GM21423 (cell line): ENCODE measurements at regions not wholly inside any gene's neighbourhood (a gene's known extent, or its start where the extent isn't known, plus 50 kb on each side); places are given as distances from the start of the nearest gene placed in this dataset.
"Not testable (repeated sequence)": the region's sequence is repeated elsewhere in the genome, so short reads cannot be mapped to it uniquely, and the experiment has no call there.

ENCODE experiments used
- ATAC-seq: cut with Tn5 transposase; IDR thresholded peaks from one replicate; pipeline ENCODE4 v1.9.1; 2021; ENCODE audit warnings: mild to moderate bottlenecking, moderate library complexity; ENCODE audit not compliant: unreplicated experiment

DNA sequence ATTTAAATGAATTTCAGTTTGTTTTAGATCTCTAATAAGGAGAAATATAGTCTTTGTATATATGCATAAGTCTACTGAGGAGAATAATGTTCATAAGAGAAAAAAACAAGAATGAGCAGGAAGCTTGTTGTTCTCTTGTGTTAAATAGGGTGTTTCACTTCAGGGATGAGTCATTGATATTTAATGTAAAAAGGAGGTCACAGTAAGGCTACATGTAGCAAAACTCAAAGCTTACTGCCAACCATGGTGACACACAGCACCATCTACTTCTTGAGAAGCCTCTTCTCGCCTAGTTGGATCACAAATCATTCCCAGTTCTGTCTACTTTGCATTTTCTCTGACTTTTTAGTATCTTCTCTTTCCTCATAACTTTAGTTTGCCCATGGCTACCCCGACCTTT is 1466.0 kb upstream of the C9orf72 start:
- ATAC-seq, result no peak

DNA sequence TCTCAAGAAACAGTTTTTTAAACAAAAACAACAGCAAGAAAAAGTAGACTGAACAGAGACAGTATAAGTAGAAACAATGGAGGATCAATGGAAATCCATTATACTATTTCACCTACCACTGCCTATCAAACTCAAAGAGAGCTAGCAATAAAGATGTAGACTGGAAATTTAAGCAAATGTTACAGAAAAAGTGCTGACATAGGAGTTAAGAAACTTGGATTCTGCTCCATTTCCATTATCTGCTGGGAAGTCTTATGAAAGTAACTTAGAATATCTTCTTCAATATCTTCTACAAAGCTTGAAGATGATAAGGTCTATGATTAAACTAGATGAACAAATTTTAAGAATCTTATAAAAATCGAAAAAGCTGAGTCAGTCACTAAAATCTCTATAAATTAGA is 1469.8 kb upstream of the C9orf72 start:
- ATAC-seq, result no peak

DNA sequence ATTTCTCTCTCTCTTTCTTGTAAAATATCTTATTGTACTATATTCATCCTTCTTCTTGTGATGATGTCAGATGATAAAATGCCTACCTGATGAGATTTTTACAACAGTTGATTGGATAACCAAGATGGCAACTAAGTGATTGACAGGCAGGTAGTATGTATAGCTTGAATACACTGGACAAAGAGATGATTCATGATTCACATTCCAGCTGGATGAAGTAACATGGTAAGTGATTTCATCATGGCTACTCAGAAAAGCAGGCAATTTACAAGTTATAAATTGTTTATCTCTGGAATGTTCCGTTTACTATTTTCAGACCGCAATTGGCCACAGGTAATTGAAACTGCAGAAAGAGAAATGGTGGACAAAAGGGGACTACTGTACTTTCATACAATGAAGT is 1471.7 kb upstream of the C9orf72 start:
- no peak for ATAC-seq

DNA sequence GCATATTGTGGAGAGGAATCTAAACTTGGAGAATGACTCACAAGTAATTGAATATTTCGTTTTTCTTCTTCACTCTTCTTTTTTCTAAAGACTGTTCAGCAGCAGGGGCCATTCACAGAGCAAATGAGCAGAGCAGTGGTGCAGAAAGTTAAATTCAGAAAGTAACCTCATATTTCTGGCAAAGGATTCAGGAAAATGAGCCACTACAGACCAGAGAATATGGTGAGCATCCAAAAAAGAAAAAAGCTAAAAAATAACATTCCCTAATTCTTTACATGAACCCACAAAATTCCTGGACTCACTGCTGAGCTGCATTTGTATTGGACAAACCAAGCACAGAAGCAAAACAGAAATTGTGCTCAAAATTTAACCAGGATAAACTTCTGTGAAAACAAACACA is 1486.8 kb upstream of the C9orf72 start:
- ATAC-seq, result no peak

DNA sequence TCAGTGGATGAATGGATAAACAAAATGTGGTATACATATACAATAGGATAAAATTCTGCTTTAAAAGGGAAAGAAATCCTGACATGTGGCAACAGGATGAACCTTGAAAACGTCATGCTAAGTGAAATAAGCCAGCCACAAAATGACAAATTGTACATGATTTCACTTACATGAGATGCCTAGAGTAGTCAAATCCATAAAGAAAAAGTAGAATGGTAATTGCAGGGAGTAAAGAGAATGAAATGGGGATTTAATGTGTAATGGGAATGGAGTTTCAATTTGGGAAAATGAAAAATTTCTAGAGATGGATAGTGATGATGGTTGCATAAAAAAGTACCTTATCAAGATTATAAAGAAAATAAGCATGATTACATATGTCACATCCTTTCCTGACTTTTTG is 1489.2 kb upstream of the C9orf72 start:
- ATAC-seq, result no peak

DNA sequence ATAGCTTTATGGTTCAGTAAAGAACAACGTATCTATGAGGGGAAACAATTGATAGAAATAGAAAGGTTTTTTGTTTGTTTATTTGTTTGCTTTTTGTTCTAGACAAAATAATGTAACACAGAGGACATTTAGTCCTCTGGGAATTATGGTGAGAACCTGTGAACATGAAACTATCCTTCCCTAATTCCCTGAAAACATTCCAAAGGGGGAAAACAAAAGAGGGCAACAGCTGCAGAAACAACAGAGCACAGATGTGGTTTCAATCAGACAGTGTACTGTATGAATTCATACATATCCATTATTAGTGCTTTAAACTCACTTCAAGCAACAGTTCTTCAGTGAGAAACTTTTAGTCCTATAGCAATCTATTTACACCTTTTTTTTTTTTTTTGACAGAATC is 1489.8 kb upstream of the C9orf72 start:
- no peak for ATAC-seq

DNA sequence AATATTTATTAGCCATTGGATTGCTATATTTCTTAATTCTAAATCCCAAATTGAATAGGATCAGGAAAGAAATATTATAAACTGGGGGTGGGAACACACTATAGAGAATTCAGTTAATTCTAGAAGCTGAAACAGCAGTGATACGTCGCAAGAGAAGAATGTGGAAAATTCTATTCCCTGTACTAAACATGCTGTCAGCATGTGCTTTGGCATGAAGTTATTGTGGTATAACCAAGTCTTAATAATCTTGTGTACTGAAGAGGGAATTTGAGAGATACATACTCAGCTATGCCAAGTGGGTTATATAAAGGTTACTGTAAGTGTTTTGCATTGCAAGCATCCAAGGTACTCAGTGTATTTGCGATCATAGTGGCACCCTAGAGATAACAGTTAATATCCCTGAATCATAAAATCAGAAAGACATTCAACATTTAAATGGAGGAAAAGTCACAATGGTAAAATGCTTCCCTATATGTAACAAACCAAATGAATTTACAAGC is 1492.9 kb upstream of the C9orf72 start:
- ATAC-seq, result no peak

DNA sequence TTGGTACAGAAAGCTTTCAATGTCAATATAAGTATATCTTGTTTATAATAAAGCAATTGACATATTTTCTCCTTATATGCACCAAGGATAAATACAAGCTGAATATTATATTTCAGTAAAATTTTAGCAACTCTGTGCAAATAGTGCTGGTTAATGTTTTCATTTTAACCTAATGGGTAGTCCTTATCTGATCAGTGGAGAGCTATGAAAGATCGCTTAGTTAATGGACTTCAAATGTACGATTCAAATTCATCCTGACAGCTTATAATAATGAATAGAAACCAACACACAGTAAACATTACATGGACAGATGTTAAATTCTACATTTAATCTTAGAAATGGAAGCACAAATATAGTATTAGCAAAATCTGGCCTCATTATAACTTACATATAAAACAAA is 1495.2 kb upstream of the C9orf72 start:
- ATAC-seq, result no peak

DNA sequence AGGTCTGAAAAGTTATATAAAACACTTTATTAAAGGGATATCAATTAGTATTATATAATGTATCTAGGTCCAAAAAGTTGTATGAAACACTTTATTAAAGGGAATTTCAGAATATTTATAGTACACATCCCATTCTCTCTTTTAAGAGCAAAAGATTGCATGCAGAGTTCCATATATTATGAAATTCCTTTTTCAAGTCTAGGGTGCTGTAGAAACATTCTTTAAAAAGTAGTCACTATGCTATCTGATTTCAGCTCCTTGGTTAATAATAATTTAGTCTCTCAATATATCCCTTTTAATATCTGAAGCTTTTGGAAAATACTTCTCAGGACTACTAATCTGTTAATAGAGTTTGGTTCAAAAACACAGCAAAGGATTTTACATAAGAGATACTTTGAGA is 1496.1 kb upstream of the C9orf72 start:
- ATAC-seq, result no peak

DNA sequence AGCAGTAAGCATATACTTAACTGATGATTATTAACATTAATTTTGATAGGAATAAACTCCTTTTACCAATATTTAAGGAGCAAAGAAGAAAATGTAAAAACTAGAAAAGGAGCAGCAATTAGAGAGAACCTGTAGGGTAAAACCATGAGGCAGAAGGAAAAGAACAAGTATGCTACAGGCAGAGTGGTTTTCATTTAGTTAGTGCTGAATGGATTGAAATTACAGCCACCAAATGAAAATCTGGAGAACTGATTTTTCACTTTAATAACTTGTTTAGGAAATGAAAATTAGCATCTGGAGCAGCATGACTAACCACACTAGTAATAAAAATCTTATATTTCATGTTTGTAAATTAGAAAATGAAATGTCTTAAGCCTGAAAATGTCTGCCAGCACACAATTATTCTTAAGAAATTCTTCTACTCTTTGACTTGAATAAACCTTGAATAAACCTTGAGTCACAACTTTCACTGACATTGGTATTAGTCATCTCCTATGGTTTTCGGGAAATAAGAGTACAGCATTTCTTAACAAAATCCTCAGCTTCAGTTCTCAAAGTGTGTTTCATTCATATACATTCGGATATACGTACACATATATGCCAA is 1504.9 kb upstream of the C9orf72 start:
- no peak for ATAC-seq

DNA sequence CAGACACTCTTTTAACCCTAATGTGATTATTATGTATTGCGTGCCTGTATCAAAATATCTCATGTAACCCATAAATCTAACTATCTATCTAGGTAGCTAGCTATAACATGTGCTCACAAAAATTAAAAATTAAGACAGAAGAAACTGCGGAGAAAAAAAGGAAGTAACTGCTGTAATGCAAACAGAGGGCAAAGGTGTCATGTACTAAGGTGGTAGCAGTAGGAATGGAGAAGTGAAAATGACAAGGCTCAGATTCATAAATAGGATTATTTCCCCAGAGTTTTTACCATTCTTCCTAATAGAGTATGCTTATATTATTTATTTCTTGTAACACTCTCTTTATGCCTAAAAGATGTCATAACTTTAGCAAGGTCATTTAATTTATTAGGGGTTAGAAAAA is 1527.5 kb upstream of the C9orf72 start:
- no peak for ATAC-seq

DNA sequence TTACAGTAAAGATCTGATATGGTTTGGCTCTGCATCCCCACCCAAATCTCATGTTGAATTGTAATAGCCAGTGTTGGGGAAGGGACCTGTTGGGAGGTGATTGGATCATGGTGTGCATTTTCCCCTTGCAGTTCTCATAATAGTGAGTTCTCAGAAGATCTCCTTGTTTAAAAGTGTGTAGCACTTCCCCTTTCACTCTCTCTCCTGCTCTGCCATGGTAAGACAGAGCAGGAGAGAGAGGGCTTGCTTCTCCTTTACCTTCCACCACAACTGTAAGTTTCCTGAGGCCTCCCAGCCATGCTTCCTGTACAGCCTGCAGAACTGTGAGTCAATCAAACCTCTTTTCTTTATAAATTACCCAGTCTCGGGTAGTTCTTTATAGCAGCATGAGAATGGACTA is 1530.9 kb upstream of the C9orf72 start:
- ATAC-seq, result not testable (repeated sequence)

DNA sequence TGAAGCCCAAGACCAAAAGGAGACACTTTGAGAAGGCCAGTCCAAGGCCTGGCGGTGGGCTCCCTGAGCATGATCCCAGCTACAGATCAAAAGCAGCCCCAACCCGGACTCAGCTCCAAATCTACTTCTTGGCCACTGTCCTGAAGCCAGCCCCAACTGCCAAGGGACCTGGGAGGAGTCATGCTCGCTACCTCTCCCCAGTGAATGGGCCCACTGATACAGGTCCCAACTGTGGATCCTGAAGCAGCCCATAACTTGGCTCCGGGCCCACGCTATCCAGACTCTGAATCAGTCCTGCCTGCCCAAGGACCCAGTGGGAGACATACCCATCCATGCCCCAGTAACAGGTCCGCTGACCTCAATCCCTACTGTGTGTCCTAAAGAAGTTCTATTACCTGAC is 1545.3 kb upstream of the C9orf72 start:
- ATAC-seq, result no peak

DNA sequence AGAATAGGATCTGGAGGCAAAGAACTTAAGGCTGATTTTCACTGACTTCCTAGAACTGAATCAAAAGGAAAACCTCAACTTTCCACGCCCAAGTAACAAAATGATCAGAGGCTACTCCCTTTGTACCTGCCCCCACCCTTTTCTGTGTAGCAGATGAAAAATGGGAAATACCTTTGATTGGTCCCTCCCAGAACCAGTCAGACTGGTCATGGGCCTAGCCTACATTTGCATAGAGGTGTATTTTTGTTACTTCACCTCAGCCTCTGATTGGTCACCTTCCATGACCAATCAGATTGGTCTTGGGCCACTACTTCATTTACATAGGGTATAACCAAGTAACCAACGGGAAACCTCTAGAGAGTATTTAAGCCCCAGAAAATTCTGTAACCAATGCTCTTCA is 1553.5 kb upstream of the C9orf72 start:
- ATAC-seq, result no peak

DNA sequence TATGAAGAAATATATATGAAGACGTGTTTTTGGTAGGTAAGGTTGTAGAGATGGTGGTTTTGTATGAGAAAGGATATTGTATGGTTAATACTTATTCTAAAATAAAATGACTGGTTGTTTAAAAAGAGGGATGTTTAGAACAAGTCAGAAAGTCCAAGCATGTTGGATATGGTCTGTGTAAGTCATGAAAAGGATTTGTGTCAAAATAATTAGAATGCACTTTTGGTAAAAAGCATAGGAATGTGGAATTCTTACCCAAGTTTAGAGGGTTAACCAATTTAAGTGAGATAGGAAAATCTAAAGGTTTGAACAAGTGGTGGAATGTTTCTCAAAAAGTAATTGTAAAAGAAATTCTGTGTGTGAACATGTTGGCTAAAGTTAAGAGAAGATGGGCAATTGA is 1556.5 kb upstream of the C9orf72 start:
- no peak for ATAC-seq

DNA sequence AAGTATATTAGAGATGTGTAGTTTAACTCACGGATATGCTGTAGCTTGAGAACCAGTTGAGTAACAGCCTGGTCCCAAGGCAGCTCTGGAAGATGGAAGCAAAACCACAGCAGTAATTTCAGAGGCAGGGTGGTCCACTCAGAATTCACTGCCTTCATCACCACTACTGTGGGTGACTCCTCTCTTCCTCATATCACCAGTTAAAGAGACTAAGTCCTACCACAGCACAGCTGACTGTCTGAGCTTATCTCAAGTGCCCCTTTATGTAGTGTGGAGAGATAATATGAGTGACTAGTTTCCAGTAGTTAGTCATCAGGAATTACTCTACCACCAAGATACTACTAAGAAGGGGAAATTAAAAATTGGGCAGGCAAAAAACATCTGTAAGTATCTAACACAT is 1571.2 kb upstream of the C9orf72 start:
- ATAC-seq, result no peak

DNA sequence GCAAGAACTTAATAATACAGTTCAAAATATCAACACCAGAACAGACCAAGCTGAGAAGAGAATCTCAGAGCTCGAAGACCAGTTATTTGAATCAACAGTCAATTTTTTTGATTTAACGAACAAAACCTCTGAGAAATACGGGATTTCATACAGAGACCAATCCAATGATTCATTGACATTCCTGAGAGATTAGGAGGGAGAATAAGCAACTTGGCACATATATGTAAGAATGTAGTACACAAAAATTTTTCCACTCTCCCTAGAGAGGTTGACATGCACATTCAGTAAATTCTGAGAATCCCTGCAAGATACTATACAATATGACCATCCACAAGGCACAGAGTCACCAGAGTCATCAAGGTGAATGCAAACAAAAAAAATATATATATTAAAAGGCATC is 1577.3 kb upstream of the C9orf72 start:
- no peak for ATAC-seq

DNA sequence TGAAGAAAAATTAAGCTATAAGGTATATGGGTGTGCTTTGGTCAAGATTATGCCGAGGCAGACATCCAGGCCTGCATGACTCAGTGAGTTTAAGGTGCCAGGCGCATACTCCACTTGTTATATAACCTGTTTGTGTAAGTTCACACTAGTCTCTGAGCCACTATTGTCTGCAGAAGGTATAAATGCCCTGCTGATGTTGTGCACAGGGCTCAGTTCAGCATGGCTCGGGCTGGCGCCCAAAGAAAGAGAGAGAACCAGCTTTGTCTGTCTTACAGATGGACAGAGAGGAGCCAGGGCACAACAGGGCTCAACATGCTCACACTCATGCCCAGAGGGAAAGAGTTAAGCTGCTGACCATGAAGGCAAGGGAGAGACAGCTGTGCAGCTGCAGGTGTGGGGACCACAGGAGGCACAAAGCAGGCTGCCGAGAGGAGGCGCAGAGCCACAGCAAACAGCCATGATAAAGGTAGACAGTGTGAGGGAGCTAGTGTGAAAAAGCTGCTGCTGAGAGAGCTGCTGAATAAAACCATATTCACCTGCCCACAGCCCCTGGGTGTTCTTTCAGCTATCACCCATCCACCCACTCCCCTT is 1587.6 kb upstream of the C9orf72 start:
- no peak for ATAC-seq

DNA sequence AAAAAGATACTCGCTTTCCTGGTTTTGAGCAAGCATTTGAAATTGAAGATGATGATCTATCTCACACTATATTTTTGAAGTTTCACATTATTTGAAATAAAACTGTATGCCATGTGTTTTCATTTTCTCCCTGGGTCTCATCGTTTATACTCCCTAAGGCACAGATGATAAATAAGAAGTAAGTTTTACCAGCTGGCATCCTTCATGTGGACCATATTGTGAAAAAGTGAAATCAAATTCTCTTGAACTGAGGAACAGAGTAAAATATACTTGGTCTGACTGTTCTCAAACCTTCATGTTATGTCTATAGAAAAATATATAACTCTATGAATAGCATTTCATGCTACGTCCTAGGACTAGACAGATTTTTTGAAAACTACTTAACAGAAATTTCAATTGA is 1600.9 kb upstream of the C9orf72 start:
- no peak for ATAC-seq

DNA sequence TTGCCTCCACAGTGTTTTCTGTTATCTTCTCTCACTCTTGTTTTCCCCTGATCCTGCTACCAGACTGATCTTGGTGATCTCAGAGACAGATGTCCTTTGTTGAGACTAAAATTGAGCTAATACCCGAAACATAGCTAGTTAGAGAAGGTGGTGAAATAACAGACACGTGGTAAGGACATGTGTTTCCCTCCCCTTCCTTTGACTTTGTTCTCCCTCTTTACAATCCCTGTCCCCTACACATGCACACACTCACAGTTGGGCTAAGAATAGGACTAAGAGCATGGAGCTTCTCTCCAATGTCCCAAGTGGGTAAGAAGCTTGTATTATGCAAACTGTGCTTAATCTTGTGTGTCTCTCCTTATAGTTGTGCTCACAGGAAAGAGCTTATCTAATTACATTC is 1603.0 kb upstream of the C9orf72 start:
- no peak for ATAC-seq

DNA sequence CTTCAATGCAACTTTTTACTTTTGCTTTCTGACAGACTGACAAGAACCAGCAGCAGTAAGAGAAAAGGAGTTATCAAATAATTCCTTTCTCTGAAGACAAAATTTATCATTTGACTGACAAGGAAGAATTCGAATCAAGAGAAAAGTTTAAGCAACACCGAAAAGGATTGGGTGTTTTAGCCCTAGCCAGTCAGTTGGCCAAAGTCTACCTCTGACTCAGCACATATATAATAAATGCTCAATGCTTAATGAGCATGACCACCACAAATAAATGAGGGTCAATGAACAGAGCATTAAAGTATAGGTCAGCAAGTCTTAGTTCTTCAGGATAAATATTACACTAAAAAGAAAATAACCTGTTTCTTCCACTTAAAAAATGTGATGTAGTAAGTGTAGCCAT is 1603.5 kb upstream of the C9orf72 start:
- ATAC-seq, result no peak

DNA sequence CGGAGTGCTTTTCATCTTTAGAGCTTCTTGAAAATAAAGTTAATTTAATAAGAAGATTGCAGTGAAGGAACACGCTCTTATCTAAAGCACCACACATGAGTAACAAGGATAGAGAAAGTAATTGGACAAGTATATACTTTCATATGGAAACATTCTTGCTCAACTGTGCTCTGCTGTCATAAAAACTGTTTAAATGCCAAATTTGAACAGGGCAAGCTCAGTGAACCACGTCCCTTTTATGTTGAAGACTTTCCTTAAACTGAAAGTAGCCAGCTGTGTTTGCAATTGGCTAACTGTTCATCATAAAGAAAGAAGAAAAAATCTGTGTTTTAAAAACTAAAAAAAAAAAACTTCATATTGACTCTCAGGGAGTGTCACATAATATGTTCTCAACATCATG is 1610.7 kb upstream of the C9orf72 start:
- ATAC-seq, result no peak

DNA sequence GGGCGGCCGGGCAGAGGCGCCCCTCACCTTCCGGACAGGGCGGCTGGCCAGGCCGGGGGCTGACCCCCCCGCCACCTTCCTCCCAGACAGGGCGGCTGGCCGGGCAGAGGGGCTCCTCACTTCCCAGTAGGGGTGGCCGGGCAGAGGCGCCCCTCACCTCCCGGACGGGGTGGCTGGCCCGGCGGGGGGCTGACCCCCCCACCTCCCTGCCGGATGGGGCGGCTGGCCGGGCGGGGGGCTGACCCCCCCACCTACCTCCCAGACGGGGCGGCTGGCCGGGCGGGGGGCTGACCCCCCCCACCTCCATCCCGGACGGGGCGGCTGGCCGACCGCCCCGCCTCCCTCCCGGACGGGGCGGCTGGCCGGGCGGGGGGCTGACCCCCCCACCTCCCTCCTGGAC is 1615.5 kb upstream of the C9orf72 start:
- not testable (repeated sequence) for ATAC-seq
